Sigmoid colon (tissue), 4 donors: ENCODE measurements at regions not wholly inside any gene's neighbourhood (a gene's known extent, or its start where the extent isn't known, plus 50 kb on each side); places are given as distances from the start of the nearest gene placed in this dataset.

Experiments used
- POLR2A ChIP-seq, 2 donors: fragments of 450-650 bp; IDR thresholded peaks; one replicate each; pipeline ENCODE4 v1.6.1; 2016; ENCODE audit warnings: antibody characterized with exemption in 2 of 2, mild to moderate bottlenecking in 2 of 2, moderate library complexity in 2 of 2
- POLR2AphosphoS5 ChIP-seq, 4 donors: sonication (generic); formaldehyde crosslinking; IDR thresholded peaks; one replicate each; pipeline ENCODE4 v1.6.1; 2017; ENCODE audit warnings: antibody characterized with exemption in 4 of 4
- TF ChIP-seq, protein P1 (sequence below), 4 experiments: fragments of 450-650 bp in 3 of 4; fragments of 200-600 bp in 1 of 4; IDR thresholded peaks; one replicate each; pipeline ENCODE4 v1.5.1; 2016 to 2019; ENCODE audit warnings: antibody characterized with exemption in 4 of 4, mild to moderate bottlenecking in 3 of 4, moderate library complexity in 2 of 4

DNA sequence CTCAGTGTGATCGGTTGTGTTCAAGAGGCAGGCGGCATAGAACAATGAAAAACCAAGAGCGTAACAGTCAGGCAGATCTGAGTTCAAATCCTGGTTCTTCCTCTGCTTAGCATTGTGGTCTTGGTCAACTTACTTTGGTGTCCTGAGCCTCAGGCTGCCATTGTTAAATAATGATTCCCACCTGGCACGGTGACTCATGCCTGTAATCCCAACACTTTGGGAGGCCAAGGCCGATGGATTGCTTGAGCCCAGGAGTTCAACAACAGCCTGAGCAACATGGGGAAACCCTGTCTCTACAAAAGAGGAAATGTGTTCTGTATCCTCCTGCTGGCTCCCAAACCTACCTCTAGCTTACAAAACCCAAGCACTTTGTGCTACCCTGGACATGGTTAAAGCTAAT lies 129.0 kb upstream of the STX18 start:
- TF ChIP-seq POLR2A (IDR thresholded peaks at IDR 0.05) (no peak), POLR2AphosphoS5 (IDR thresholded peaks at IDR 0.05) (no peak)
- TF ChIP-seq, protein P1, sequence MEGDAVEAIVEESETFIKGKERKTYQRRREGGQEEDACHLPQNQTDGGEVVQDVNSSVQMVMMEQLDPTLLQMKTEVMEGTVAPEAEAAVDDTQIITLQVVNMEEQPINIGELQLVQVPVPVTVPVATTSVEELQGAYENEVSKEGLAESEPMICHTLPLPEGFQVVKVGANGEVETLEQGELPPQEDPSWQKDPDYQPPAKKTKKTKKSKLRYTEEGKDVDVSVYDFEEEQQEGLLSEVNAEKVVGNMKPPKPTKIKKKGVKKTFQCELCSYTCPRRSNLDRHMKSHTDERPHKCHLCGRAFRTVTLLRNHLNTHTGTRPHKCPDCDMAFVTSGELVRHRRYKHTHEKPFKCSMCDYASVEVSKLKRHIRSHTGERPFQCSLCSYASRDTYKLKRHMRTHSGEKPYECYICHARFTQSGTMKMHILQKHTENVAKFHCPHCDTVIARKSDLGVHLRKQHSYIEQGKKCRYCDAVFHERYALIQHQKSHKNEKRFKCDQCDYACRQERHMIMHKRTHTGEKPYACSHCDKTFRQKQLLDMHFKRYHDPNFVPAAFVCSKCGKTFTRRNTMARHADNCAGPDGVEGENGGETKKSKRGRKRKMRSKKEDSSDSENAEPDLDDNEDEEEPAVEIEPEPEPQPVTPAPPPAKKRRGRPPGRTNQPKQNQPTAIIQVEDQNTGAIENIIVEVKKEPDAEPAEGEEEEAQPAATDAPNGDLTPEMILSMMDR (IDR thresholded peaks at IDR 0.05), result no peak
